ENCODE measurements at regions not wholly inside any gene's neighbourhood (a gene's known extent, or its start where the extent isn't known, plus 50 kb on each side); places are given as distances from the start of the nearest gene placed in this dataset.

DNA sequence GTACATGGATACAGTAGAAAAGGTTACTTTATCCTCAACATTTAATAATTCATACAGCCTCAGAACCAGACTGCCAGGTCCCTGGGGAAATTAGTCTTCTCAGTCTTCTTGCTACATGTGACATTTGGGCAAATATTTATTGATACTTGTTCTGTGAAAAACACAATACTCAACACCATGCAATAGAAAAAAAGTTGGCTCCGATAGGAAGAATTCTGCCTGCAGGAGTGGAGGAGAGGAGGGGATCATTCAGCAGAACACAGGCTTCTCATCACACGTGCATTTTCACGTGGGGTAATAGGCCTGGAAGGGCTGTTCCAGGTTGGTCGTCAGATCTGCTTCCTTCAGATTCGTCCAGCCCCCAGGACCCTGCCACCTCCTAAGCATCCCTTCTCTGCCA is 58.4 kb upstream of the ACKR3 start:
- Mint-ChIP-seq H3K4me1 (peaks cover 0 to 10% of the 10 kb centered on the region in 2 donors), H3K9me3 (no peaks in the 10 kb centered on the region), H3K36me3 (no peaks in the 10 kb centered on the region), H3K27me3 (ENCODE audit: low read depth in 2 of 2) (peaks cover 21 to 23% of the 10 kb centered on the region in 2 donors), H3K4me3 (no peak overlapping the region), H3K27ac (no peak overlapping the region)
- Histone ChIP-seq H3K36me3 (ENCODE audit: control insufficient read depth, insufficient read depth, low read length) (no peaks in the 10 kb centered on the region), H3K4me1 (ENCODE audit: control insufficient read depth, insufficient read depth, low read length) (peaks cover 13% of the 10 kb centered on the region), H3K27me3 (ENCODE audit: control insufficient read depth, insufficient read depth, low read length) (peaks cover 3% of the 10 kb centered on the region), H3K27ac (ENCODE audit: low read length) (no peak overlapping the region), H3K4me3 (ENCODE audit: low read length) (no peak overlapping the region), H3K9me3 (ENCODE audit: control insufficient read depth, insufficient read depth, low read length) (no peaks in the 10 kb centered on the region)
- no peak for ATAC-seq
- intact Hi-C loops (cut with micrococcal nuclease), result no loop called here
- 91% methylated on average over 5 of the region's 5 CpGs for WGBS (ENCODE audit: insufficient coverage)
- TF ChIP-seq, protein P1, sequence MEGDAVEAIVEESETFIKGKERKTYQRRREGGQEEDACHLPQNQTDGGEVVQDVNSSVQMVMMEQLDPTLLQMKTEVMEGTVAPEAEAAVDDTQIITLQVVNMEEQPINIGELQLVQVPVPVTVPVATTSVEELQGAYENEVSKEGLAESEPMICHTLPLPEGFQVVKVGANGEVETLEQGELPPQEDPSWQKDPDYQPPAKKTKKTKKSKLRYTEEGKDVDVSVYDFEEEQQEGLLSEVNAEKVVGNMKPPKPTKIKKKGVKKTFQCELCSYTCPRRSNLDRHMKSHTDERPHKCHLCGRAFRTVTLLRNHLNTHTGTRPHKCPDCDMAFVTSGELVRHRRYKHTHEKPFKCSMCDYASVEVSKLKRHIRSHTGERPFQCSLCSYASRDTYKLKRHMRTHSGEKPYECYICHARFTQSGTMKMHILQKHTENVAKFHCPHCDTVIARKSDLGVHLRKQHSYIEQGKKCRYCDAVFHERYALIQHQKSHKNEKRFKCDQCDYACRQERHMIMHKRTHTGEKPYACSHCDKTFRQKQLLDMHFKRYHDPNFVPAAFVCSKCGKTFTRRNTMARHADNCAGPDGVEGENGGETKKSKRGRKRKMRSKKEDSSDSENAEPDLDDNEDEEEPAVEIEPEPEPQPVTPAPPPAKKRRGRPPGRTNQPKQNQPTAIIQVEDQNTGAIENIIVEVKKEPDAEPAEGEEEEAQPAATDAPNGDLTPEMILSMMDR (IDR thresholded peaks at IDR 0.05), result no peak
- DNase-seq, result no peak

DNA sequence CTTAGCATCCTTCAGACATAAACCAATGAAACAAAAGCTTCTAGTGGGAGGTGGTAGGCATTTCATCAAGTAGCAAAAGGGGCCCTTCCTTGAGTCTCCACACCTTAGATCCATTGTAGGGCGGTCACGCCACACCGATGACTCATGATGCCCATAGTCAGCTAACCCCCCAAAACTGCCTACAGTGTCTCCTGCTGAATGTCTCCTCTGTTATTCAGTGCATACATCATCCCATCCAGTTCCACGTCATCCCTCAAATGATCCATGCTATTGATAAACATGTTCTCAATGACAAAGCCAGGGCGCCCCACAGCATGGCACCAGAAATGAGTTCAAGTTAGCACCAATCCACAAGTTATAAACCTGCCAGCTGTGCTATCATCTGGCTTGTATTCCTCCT is 57.4 kb upstream of the ACKR3 start:
- H3K36me3 Mint-ChIP-seq, result no peaks in the 10 kb centered on the region
- Histone ChIP-seq H3K27ac (ENCODE audit: low read length) (no peak overlapping the region), H3K27me3 (ENCODE audit: control insufficient read depth, insufficient read depth, low read length) (no peaks in the 10 kb centered on the region), H3K36me3 (ENCODE audit: control insufficient read depth, insufficient read depth, low read length) (no peaks in the 10 kb centered on the region), H3K4me3 (ENCODE audit: low read length) (no peak overlapping the region), H3K9me3 (ENCODE audit: control insufficient read depth, insufficient read depth, low read length) (no peaks in the 10 kb centered on the region), H3K4me1 (ENCODE audit: control insufficient read depth, insufficient read depth, low read length) (peaks cover 9% of the 10 kb centered on the region)
- TF ChIP-seq, protein P1 (IDR thresholded peaks at IDR 0.05), result no peak
- H3K27me3 Mint-ChIP-seq (ENCODE audit: low read depth in 2 of 2), result peaks cover 13 to 16% of the 10 kb centered on the region in 2 donors
- 98% methylated on average over 5 of the region's 5 CpGs for WGBS (ENCODE audit: insufficient coverage)
- peaks cover 0 to 5% of the 10 kb centered on the region in 2 donors for H3K4me1 Mint-ChIP-seq
- DNase-seq (no peak), ATAC-seq (no peak)
- no peak overlapping the region for H3K27ac Mint-ChIP-seq
- H3K4me3 Mint-ChIP-seq, result no peak overlapping the region
- intact Hi-C loops (cut with micrococcal nuclease), result loop anchor here (2.0 kb wide), 1 partner anchor 25 kb away; no protein-coding TSS in a partner anchor
- no peaks in the 10 kb centered on the region for H3K9me3 Mint-ChIP-seq

DNA sequence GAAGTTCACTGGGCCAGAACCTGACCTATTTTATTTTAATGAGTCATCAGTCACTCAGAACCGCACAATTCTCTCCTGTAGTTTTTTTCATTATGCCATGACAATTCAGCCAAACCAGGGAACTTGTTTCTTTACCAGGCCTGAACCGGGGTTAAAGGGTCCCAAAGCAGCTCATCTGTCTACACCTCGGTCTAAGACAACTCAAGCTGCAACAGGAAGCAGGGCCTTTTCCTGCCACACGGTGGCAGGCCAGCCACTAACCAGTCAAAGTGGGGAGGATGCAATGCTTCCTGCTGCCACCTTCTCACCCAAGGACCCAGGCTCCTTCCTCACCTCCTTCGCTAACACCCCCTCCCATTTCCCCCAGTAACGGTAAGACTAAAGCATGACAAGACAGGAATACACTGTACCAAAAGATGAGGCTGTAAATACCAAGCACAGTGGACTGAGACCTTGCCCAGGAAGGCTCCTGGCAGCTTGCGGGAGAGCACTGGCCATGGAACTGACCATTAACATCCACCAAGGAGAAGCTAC is 56.7 kb upstream of the ACKR3 start:
- Histone ChIP-seq H3K4me1 (ENCODE audit: control insufficient read depth, insufficient read depth, low read length) (peaks cover 8% of the 10 kb centered on the region), H3K9me3 (ENCODE audit: control insufficient read depth, insufficient read depth, low read length) (no peaks in the 10 kb centered on the region), H3K4me3 (ENCODE audit: low read length) (no peak overlapping the region), H3K27ac (ENCODE audit: low read length) (no peak overlapping the region), H3K36me3 (ENCODE audit: control insufficient read depth, insufficient read depth, low read length) (no peaks in the 10 kb centered on the region), H3K27me3 (ENCODE audit: control insufficient read depth, insufficient read depth, low read length) (no peaks in the 10 kb centered on the region)
- intact Hi-C loops (cut with micrococcal nuclease), result loop anchor here (1.0 to 2.0 kb wide), 2 partner anchors 24 to 56 kb away; partner anchors contain the start of gene ACKR3
- no peaks in the 10 kb centered on the region for H3K4me1 Mint-ChIP-seq
- H3K27ac Mint-ChIP-seq, result no peak overlapping the region
- H3K4me3 Mint-ChIP-seq, result no peak overlapping the region
- H3K27me3 Mint-ChIP-seq (ENCODE audit: low read depth in 2 of 2), result peaks cover 11 to 16% of the 10 kb centered on the region in 2 donors
- ATAC-seq (peak; percentile 83 to 99 (median 96)), DNase-seq (peak; percentile 59 to 82)
- no peaks in the 10 kb centered on the region for H3K9me3 Mint-ChIP-seq
- no peaks in the 10 kb centered on the region for H3K36me3 Mint-ChIP-seq
- TF ChIP-seq, protein P1 (IDR thresholded peaks at IDR 0.05), result peak; percentile 79
- WGBS (ENCODE audit: insufficient coverage), result 17% methylated on average over 7 of the region's 7 CpGs

DNA sequence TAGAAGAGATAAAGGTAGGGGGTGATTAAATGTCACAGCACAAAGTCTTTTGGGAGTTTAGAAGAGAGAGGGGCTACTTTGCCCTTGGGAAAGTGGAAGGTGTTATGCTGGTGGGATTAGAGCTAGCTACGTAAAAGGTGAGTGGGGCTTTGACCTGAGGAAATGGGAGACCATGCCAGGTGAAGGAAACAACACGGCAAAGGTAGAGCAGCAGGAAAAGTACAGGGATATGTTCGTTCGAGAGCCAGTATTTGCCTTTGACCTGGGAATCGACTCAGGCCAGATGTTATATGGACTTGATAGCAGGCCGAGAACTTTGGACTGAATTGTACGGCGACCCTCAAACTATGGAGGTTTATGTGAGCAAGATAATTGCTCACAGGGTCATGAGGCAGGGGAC is 55.7 kb upstream of the ACKR3 start:
- Histone ChIP-seq H3K27me3 (ENCODE audit: control insufficient read depth, insufficient read depth, low read length) (no peaks in the 10 kb centered on the region), H3K4me1 (ENCODE audit: control insufficient read depth, insufficient read depth, low read length) (peaks cover 8% of the 10 kb centered on the region), H3K4me3 (ENCODE audit: low read length) (no peak overlapping the region), H3K27ac (ENCODE audit: low read length) (no peak overlapping the region), H3K9me3 (ENCODE audit: control insufficient read depth, insufficient read depth, low read length) (no peaks in the 10 kb centered on the region), H3K36me3 (ENCODE audit: control insufficient read depth, insufficient read depth, low read length) (no peaks in the 10 kb centered on the region)
- no peak overlapping the region for H3K4me3 Mint-ChIP-seq
- intact Hi-C loops (cut with micrococcal nuclease), result loop anchor here (1.0 to 2.0 kb wide), 2 partner anchors 23 to 55 kb away; partner anchors contain the start of gene ACKR3
- H3K36me3 Mint-ChIP-seq, result no peaks in the 10 kb centered on the region
- 97% methylated on average over 8 of the region's 8 CpGs for WGBS (ENCODE audit: insufficient coverage)
- no peak for DNase-seq
- peaks cover 3 to 7% of the 10 kb centered on the region in 2 donors for H3K27me3 Mint-ChIP-seq (ENCODE audit: low read depth in 2 of 2)
- H3K4me1 Mint-ChIP-seq, result no peaks in the 10 kb centered on the region
- ATAC-seq, result no peak
- TF ChIP-seq, protein P1 (IDR thresholded peaks at IDR 0.05), result no peak
- no peaks in the 10 kb centered on the region for H3K9me3 Mint-ChIP-seq
- H3K27ac Mint-ChIP-seq, result no peak overlapping the region
